H1 (cell line): ENCODE measurements at regions not wholly inside any gene's neighbourhood (a gene's known extent, or its start where the extent isn't known, plus 50 kb on each side); places are given as distances from the start of the nearest gene placed in this dataset.

Experiments used
- CTCF ChIA-PET: fragments of 300-600 bp; sonication (Branson Sonifier 250); formaldehyde crosslinking; loops from one replicate; lab custom pipeline; 2021; ENCODE audit not compliant: partially characterized antibody; lab: Charles Lee
- POLR2A ChIA-PET: fragments of 300-600 bp; sonication (Branson Sonifier 250); formaldehyde crosslinking; loops from one replicate; lab custom pipeline; 2021; ENCODE audit warnings: inconsistent platforms; ENCODE audit not compliant: partially characterized antibody; lab: Charles Lee
- DNase-seq, 2 experiments: peaks; one replicate each; pipeline versions ENCODE4 v3.0.0 to v3.0.0-alpha.2; 2010 to 2022; ENCODE audit warnings: low spot score in 2 of 2, low read depth in 1 of 2, mixed read lengths in 1 of 2
- FAIRE-seq: peaks from 2 replicates; lab custom pipeline; 2011; peaks lifted over from hg19 to GRCh38; lab: Jason Lieb, UNC
- H2AFZ ChIP-seq: 2 replicates; pipeline ENCODE4 v1.8.1; 2012; ENCODE audit warnings: low read length, inconsistent platforms
- H2AK5ac ChIP-seq: 2 replicates; pipeline ENCODE4 v1.6.1; 2013; ENCODE audit warnings: low read depth, low read length
- H2BK120ac ChIP-seq: replicated peaks from 2 replicates; pipeline ENCODE3; 2013; ENCODE audit warnings: low read depth, low read length, inconsistent platforms
- H2BK12ac ChIP-seq: 2 replicates; pipeline ENCODE4 v1.6.1; 2013; ENCODE audit warnings: low read depth, low read length
- H2BK15ac ChIP-seq: 2 replicates; pipeline ENCODE4 v1.6.1; 2013; ENCODE audit warnings: low read length
- H2BK20ac ChIP-seq: 2 replicates; pipeline ENCODE4 v1.6.1; 2013; ENCODE audit warnings: low read length
- H2BK5ac ChIP-seq: 2 replicates; pipeline ENCODE4 v1.6.1; 2013; ENCODE audit warnings: low read depth, low read length
- H3K14ac ChIP-seq: 2 replicates; pipeline ENCODE4 v1.6.1; 2013; ENCODE audit warnings: inconsistent platforms; ENCODE audit not compliant: insufficient read length
- H3K18ac ChIP-seq: 2 replicates; pipeline ENCODE4 v1.6.1; 2013; ENCODE audit warnings: low read length; ENCODE audit errors: extremely low read depth
- H3K23ac ChIP-seq: 2 replicates; pipeline ENCODE4 v1.6.1; 2013; ENCODE audit warnings: inconsistent platforms; ENCODE audit not compliant: insufficient read length
- H3K23me2 ChIP-seq: 2 replicates; pipeline ENCODE4 v1.6.1; 2013; ENCODE audit warnings: low read depth, low read length
- H3K27ac ChIP-seq: 2 replicates; pipeline ENCODE4 v1.6.1; 2011; ENCODE audit warnings: low read depth, low read length, inconsistent platforms
- H3K27me3 ChIP-seq, 4 experiments: replicated peaks in 1 of 4; 1 replicate in 1 of 4; 2 replicates in 3 of 4; pipeline versions ENCODE4 v1.6.1 to v1.8.1; 2011 to 2013; ENCODE audit warnings: low read length in 3 of 4, mild to moderate bottlenecking in 3 of 4, inconsistent platforms in 2 of 4, mixed read lengths in 2 of 4, moderate library complexity in 1 of 4; ENCODE audit not compliant: control insufficient read depth in 3 of 4, insufficient read depth in 3 of 4; ENCODE audit errors: extremely low read depth in 1 of 4
- H3K36me3 ChIP-seq, 4 experiments: 2 replicates each; pipeline versions ENCODE4 v1.6.1 to v1.8.1; 2011 to 2013; ENCODE audit warnings: mild to moderate bottlenecking in 4 of 4, low read length in 3 of 4, moderate library complexity in 2 of 4, control low read depth in 1 of 4, inconsistent platforms in 1 of 4; ENCODE audit not compliant: insufficient read depth in 4 of 4, control insufficient read depth in 2 of 4
- H3K4ac ChIP-seq: replicated peaks from 2 replicates; pipeline ENCODE3; 2013; ENCODE audit warnings: low read length, low read depth, mixed read lengths, inconsistent platforms; ENCODE audit not compliant: insufficient read length
- H3K4me1 ChIP-seq, 4 experiments: replicated peaks in 1 of 4; 1 replicate in 1 of 4; 2 replicates in 3 of 4; pipeline versions ENCODE4 v1.6.1 to v1.8.1; 2011 to 2013; ENCODE audit warnings: low read length in 3 of 4, inconsistent platforms in 2 of 4, mixed read lengths in 1 of 4; ENCODE audit not compliant: insufficient read depth in 4 of 4, control insufficient read depth in 3 of 4
- H3K4me2 ChIP-seq, 2 experiments: 2 replicates each; pipeline versions ENCODE4 v1.6.1 to v1.8.1; 2011 to 2013; ENCODE audit warnings: low read depth in 2 of 2, low read length in 2 of 2, control low read depth in 1 of 2, inconsistent platforms in 1 of 2, mild to moderate bottlenecking in 1 of 2; ENCODE audit not compliant: insufficient read depth in 1 of 2
- H3K4me3 ChIP-seq, 4 experiments: fragments of 200-600, 300-600 bp in 1 of 4; sonication (generic), shearing (Covaris generic), sonication (Bioruptor Twin) in 1 of 4; 2 replicates each; pipeline versions ENCODE4 v1.5.1 to v1.8.1; 2011 to 2016; ENCODE audit warnings: low read length in 4 of 4, low read depth in 3 of 4, control low read depth in 2 of 4, inconsistent platforms in 2 of 4, mild to moderate bottlenecking in 2 of 4, mixed read lengths in 1 of 4, moderate library complexity in 1 of 4; ENCODE audit not compliant: insufficient read depth in 2 of 4; ENCODE audit errors: extremely low read depth in 1 of 4
- H3K56ac ChIP-seq: replicated peaks from 2 replicates; pipeline ENCODE3; 2013; ENCODE audit warnings: low read depth, mild to moderate bottlenecking, mixed read lengths, low read length, inconsistent platforms; ENCODE audit not compliant: insufficient read length
- H3K79me1 ChIP-seq: 2 replicates; pipeline ENCODE4 v1.6.1; 2013; ENCODE audit warnings: low read depth, low read length, control low read depth
- H3K79me2 ChIP-seq, 2 experiments: 2 replicates each; pipeline versions ENCODE4 v1.6.1 to v1.8.1; 2012 to 2013; ENCODE audit warnings: low read length in 2 of 2, mild to moderate bottlenecking in 2 of 2, inconsistent platforms in 1 of 2; ENCODE audit not compliant: insufficient read depth in 2 of 2, control insufficient read depth in 1 of 2
- H3K9ac ChIP-seq, 4 experiments: replicated peaks in 1 of 4; 1 replicate in 1 of 4; 2 replicates in 3 of 4; pipeline versions ENCODE4 v1.6.1 to v1.8.1; 2011 to 2013; ENCODE audit warnings: low read depth in 3 of 4, low read length in 3 of 4, control low read depth in 2 of 4, mild to moderate bottlenecking in 2 of 4, moderate library complexity in 2 of 4, inconsistent platforms in 1 of 4; ENCODE audit errors: extremely low read depth in 1 of 4
- H3K9me3 ChIP-seq, 2 experiments: 2 replicates each; pipeline versions ENCODE4 v1.6.1 to v1.8.1; 2012 to 2013; ENCODE audit warnings: mild to moderate bottlenecking in 2 of 2, moderate library complexity in 2 of 2, control low read depth in 1 of 2, inconsistent platforms in 1 of 2, low read depth in 1 of 2, low read length in 1 of 2, mixed read lengths in 1 of 2; ENCODE audit not compliant: insufficient read depth in 2 of 2
- H4K20me1 ChIP-seq, 2 experiments: replicated peaks in 1 of 2; 2 replicates each; pipeline versions ENCODE3 to v1.8.1; 2011 to 2013; ENCODE audit warnings: inconsistent platforms in 2 of 2, low read length in 2 of 2, mild to moderate bottlenecking in 1 of 2; ENCODE audit not compliant: insufficient read depth in 2 of 2, control insufficient read depth in 1 of 2
- H4K5ac ChIP-seq: 2 replicates; pipeline ENCODE4 v1.6.1; 2013; ENCODE audit warnings: low read length, low read depth, mixed read lengths, inconsistent platforms; ENCODE audit not compliant: insufficient read length
- H4K8ac ChIP-seq: 2 replicates; pipeline ENCODE4 v1.8.0; 2013; ENCODE audit warnings: mild to moderate bottlenecking, moderate library complexity, low read length, inconsistent platforms; ENCODE audit not compliant: insufficient read depth; ENCODE audit errors: extremely low read depth
- H4K91ac ChIP-seq: replicated peaks from 2 replicates; pipeline ENCODE3; 2013; ENCODE audit warnings: low read length, mixed read lengths, inconsistent platforms; ENCODE audit not compliant: insufficient read length
- ATF2 ChIP-seq: IDR thresholded peaks from 2 replicates; pipeline ENCODE4 v1.6.1; 2012; ENCODE audit warnings: low read length, inconsistent platforms
- CREB1 ChIP-seq: IDR thresholded peaks from 2 replicates; pipeline ENCODE4 v1.6.1; 2012; ENCODE audit warnings: inconsistent platforms
- EZH2 ChIP-seq: fragments of 200-600 bp; sonication (generic); IDR thresholded peaks from 2 replicates; pipeline ENCODE4 v1.7.1; 2012; ENCODE audit warnings: low read depth, mild to moderate bottlenecking, moderate library complexity, low read length, inconsistent platforms; ENCODE audit not compliant: severe bottlenecking
- FOSL1 ChIP-seq: IDR thresholded peaks from 2 replicates; pipeline ENCODE4 v1.6.1; 2011; ENCODE audit warnings: mild to moderate bottlenecking, low read depth, low read length, moderate library complexity; ENCODE audit not compliant: insufficient read depth
- HDAC2 ChIP-seq, 2 experiments: fragments of 300-600 bp in 1 of 2; sonication (generic) in 1 of 2; IDR thresholded peaks; 2 replicates each; pipeline ENCODE4 v1.6.1; 2011 to 2012; ENCODE audit warnings: low read depth in 2 of 2, low read length in 2 of 2, mild to moderate bottlenecking in 2 of 2, moderate library complexity in 2 of 2, borderline replicate concordance in 1 of 2, inconsistent platforms in 1 of 2
- JUN ChIP-seq: IDR thresholded peaks from 2 replicates; pipeline ENCODE4 v1.6.1; 2011; ENCODE audit warnings: low read depth, mild to moderate bottlenecking, improper control_type of control experiment, low read length
- KDM5A ChIP-seq: fragments of 200-600 bp; IDR thresholded peaks from 2 replicates; pipeline ENCODE4 v1.7.1; 2012; ENCODE audit warnings: mild to moderate bottlenecking, low read length, inconsistent platforms, mixed read lengths
- NRF1 ChIP-seq: IDR thresholded peaks from 2 replicates; pipeline ENCODE4 v1.6.1; 2011; ENCODE audit warnings: mild to moderate bottlenecking, low read depth, low read length, improper control_type of control experiment
- RAD21 ChIP-seq, 2 experiments: IDR thresholded peaks in 1 of 2; conservative IDR thresholded peaks in 1 of 2; 2 replicates each; pipeline ENCODE4 v1.6.1; 2011; ENCODE audit warnings: low read depth in 2 of 2, low read length in 2 of 2, improper control_type of control experiment in 1 of 2, inconsistent platforms in 1 of 2, mild to moderate bottlenecking in 1 of 2, moderate library complexity in 1 of 2
- RXRA ChIP-seq: IDR thresholded peaks from 2 replicates; pipeline ENCODE4 v1.6.1; 2011; ENCODE audit warnings: low read depth, mild to moderate bottlenecking, low read length, moderate library complexity; ENCODE audit not compliant: insufficient read depth
- SIRT6 ChIP-seq: IDR thresholded peaks from one replicate; pipeline ENCODE4 v1.7.1; 2012; ENCODE audit warnings: low read length, inconsistent platforms
- TAF7 ChIP-seq: optimal IDR thresholded peaks from 2 replicates; pipeline ENCODE3; 2011; ENCODE audit warnings: low read depth, mild to moderate bottlenecking, inconsistent platforms, low read length, moderate library complexity, borderline replicate concordance
- TCF12 ChIP-seq: IDR thresholded peaks from 2 replicates; pipeline ENCODE4 v1.6.1; 2011; ENCODE audit warnings: low read depth, mild to moderate bottlenecking, low read length
- WGBS, 2 experiments: shearing (Covaris generic) in 1 of 2; methylation state at CpG; one replicate each; pipeline versions ENCODE4 v1.1.6 to v1.1.7; 2013 to 2015; ENCODE audit warnings: low lambda C conversion rate in 2 of 2, mixed read lengths in 2 of 2, inconsistent platforms in 1 of 2, low coverage in 1 of 2, missing lambda C conversion rate in 1 of 2; ENCODE audit not compliant: insufficient replicate concordance in 2 of 2, insufficient coverage in 1 of 2, insufficient read length in 1 of 2; ENCODE audit errors: extremely low coverage in 1 of 2, missing lambda C conversion rate in 1 of 2; 5-methylcytosine and 5-hydroxymethylcytosine counted together

- 50% methylated on average over 2 of the region's 2 CpGs; no CpG with 5 or more reads in 1 of the 2 experiments for WGBS, 2 experiments
- H3K56ac ChIP-seq: no peak overlapping the region
- ChIA-PET CTCF (no interaction called here), POLR2A (no interaction called here)
- H3K4ac ChIP-seq: no peak overlapping the region
- no peak overlapping the region for H3K18ac ChIP-seq
- H3K23ac ChIP-seq: no peak overlapping the region
- H2AFZ ChIP-seq: no peak overlapping the region
- H4K5ac ChIP-seq: no peak overlapping the region
- DNase-seq (no peak), FAIRE-seq (no peak)
- no peak overlapping the region for H2BK5ac ChIP-seq
- H2BK20ac ChIP-seq: no peak overlapping the region
- no peak overlapping the region for H2BK120ac ChIP-seq
- H3K9me3 ChIP-seq: no peaks in the 10 kb centered on the region
- H3K79me2 ChIP-seq: no peaks in the 10 kb centered on the region
- H4K20me1 ChIP-seq: no peaks in the 10 kb centered on the region
- H3K79me1 ChIP-seq: no peaks in the 10 kb centered on the region
- no peaks in the 10 kb centered on the region for H3K23me2 ChIP-seq
- H3K9ac ChIP-seq: no peak overlapping the region
- no peak overlapping the region for H4K8ac ChIP-seq
- no peak overlapping the region for H2AK5ac ChIP-seq
- H4K91ac ChIP-seq: no peak overlapping the region
- no peaks in the 10 kb centered on the region for H3K27me3 ChIP-seq
- no peak overlapping the region for H2BK12ac ChIP-seq
- H3K4me1 ChIP-seq: peaks cover 0 to 3% (median 0%) of the 10 kb centered on the region in 4 experiments; a peak in 1 of 7 replicates
- H3K14ac ChIP-seq: no peak overlapping the region
- H3K4me2 ChIP-seq: no peak overlapping the region
- no peak overlapping the region for H3K27ac ChIP-seq
- no peaks in the 10 kb centered on the region for H3K36me3 ChIP-seq
- H2BK15ac ChIP-seq: no peak overlapping the region
- no peak overlapping the region for H3K4me3 ChIP-seq
- TF ChIP-seq TAF7 (no peak), KDM5A (no peak), EZH2 (no peak), RAD21 (IDR thresholded peaks at IDR 0.05 in 1 of 2, conservative IDR thresholded peaks at IDR 0.05 in 1 of 2; ENCODE audit: low read depth in 2 of 2, low read length in 2 of 2) (no peak), CREB1 (no peak), FOSL1 (no peak), TCF12 (no peak), RXRA (no peak), JUN (no peak), NRF1 (no peak), ATF2 (no peak), HDAC2 (IDR thresholded peaks at IDR 0.05; ENCODE audit: borderline replicate concordance in 1 of 2, low read depth in 2 of 2, low read length in 2 of 2) (no peak), SIRT6 (no peak)
Observed at GRCh38 chr17:52606098-52606497, 447.6 kb upstream of the CA10 start.
